K562 (cell line): ENCODE measurements at regions not wholly inside any gene's neighbourhood (a gene's known extent, or its start where the extent isn't known, plus 50 kb on each side); places are given as distances from the start of the nearest gene placed in this dataset.

Source experiments
- ATAC-seq: fragments of 200-7000 bp; cut with Tn5 transposase; 3 replicates; pipeline ENCODE4 v1.9.1; 2020; ENCODE audit warnings: moderate library complexity
- BruUV-seq: library from RNA; stranded (reverse); fragments of 400-500 nt; replicated peaks from 2 replicates; lab custom pipeline; 2021; lab: Mats Ljungman, UMichigan
- CTCF ChIA-PET: fragments of 300-600 bp; formaldehyde crosslinking; extraction: SDS; loops from one replicate; lab custom pipeline; 2021; ENCODE audit warnings: low intra/inter-chr PET ratio; lab: Yijun Ruan, JAX
- POLR2A ChIA-PET: fragments of 300-600, 350-650 bp; sonication (Branson Sonifier 250); formaldehyde crosslinking; extraction: SDS; loops from one replicate; lab custom pipeline; 2021; ENCODE audit warnings: antibody characterized with exemption, inconsistent platforms; lab: Yijun Ruan, JAX
- DNase-seq, 4 experiments: peaks; one replicate each; pipeline versions ENCODE4 v3.0.0 to v3.0.0-alpha.2; 2011 to 2018; ENCODE audit warnings: low spot score in 3 of 4, mixed read lengths in 3 of 4; ENCODE audit errors: extremely low read depth in 1 of 4
- FAIRE-seq: peaks from 2 replicates; lab custom pipeline; 2011; peaks lifted over from hg19 to GRCh38; lab: Jason Lieb, UNC
- H2AFZ ChIP-seq: 2 replicates; pipeline ENCODE4 v1.6.0; 2011; ENCODE audit warnings: low read depth, low read length, control low read depth, inconsistent platforms
- H3K27ac ChIP-seq: fragments of 200-600 bp; 3 replicates; pipeline ENCODE4 v1.8.0; 2011; ENCODE audit warnings: low read depth, mild to moderate bottlenecking, control low read depth, inconsistent platforms, low read length, moderate library complexity, mixed read lengths; ENCODE audit errors: extremely low read depth
- H3K27me3 ChIP-seq, 2 experiments: fragments of 300-600 bp in 1 of 2; 2 replicates in 1 of 2; 3 replicates in 1 of 2; pipeline versions ENCODE4 v1.6.0 to v1.8.0; 2011; ENCODE audit warnings: inconsistent platforms in 2 of 2, low read length in 2 of 2, mild to moderate bottlenecking in 1 of 2, mixed read lengths in 1 of 2, moderate library complexity in 1 of 2; ENCODE audit not compliant: control insufficient read depth in 2 of 2, insufficient read depth in 2 of 2
- H3K36me3 ChIP-seq: fragments of 300-600 bp; 3 replicates; pipeline ENCODE4 v1.8.0; 2011; ENCODE audit warnings: mild to moderate bottlenecking, low read length, inconsistent platforms; ENCODE audit not compliant: control insufficient read depth, insufficient read depth
- H3K4me1 ChIP-seq, 2 experiments: fragments of 200-600 bp in 1 of 2; replicated peaks in 1 of 2; 2 replicates in 1 of 2; 3 replicates in 1 of 2; pipeline versions ENCODE4 v1.5.1 to v1.8.0; 2011; ENCODE audit warnings: inconsistent platforms in 2 of 2, low read length in 2 of 2, mild to moderate bottlenecking in 1 of 2, mixed read lengths in 1 of 2, moderate library complexity in 1 of 2; ENCODE audit not compliant: control insufficient read depth in 2 of 2, insufficient read depth in 2 of 2
- H3K4me2 ChIP-seq: 2 replicates; pipeline ENCODE4 v1.6.1; 2011; ENCODE audit warnings: low read length, control low read depth, inconsistent platforms, mixed read lengths; ENCODE audit not compliant: insufficient read depth
- H3K4me3 ChIP-seq: fragments of 200-600 bp; sonication (generic), shearing (Covaris generic); 2 replicates; pipeline ENCODE4 v1.5.1; 2016; ENCODE audit warnings: control low read depth, inconsistent platforms
- H3K79me2 ChIP-seq: fragments of 200-600 bp; 3 replicates; pipeline ENCODE4 v1.8.0; 2011; ENCODE audit warnings: low read length, inconsistent platforms; ENCODE audit not compliant: control insufficient read depth, insufficient read depth
- H3K9ac ChIP-seq, 2 experiments: 2 replicates each; pipeline versions ENCODE4 v1.6.0 to v1.6.1; 2011; ENCODE audit warnings: low read depth in 2 of 2, low read length in 2 of 2, control low read depth in 1 of 2, inconsistent platforms in 1 of 2, mild to moderate bottlenecking in 1 of 2, mixed read lengths in 1 of 2; ENCODE audit not compliant: insufficient read depth in 1 of 2
- H3K9me1 ChIP-seq: one replicate; pipeline ENCODE4 v1.6.0; 2011; ENCODE audit warnings: inconsistent platforms, mild to moderate bottlenecking, low read length, moderate library complexity; ENCODE audit not compliant: control insufficient read depth, insufficient read depth
- H3K9me3 ChIP-seq: replicated peaks from 2 replicates; pipeline ENCODE4 v1.5.1; 2011; ENCODE audit warnings: low read depth, low read length, inconsistent platforms; ENCODE audit not compliant: control insufficient read depth, insufficient read depth
- H4K20me1 ChIP-seq: replicated peaks from 2 replicates; pipeline ENCODE4 v1.6.1; 2011; ENCODE audit warnings: low read length, inconsistent platforms, mixed read lengths; ENCODE audit not compliant: control insufficient read depth, insufficient read depth
- GATA2 ChIP-seq: sonication (generic); formaldehyde crosslinking; IDR thresholded peaks from 2 replicates; pipeline ENCODE4 v1.4.0; 2020; ENCODE audit warnings: mild to moderate bottlenecking, missing genetic modification reagents
- HLTF ChIP-seq: fragments of 450-650 bp; IDR thresholded peaks from 2 replicates; pipeline ENCODE4 v1.6.1; 2016
- KLF6 ChIP-seq: fragments of 250-450 bp; sonication (Bioruptor Pico); IDR thresholded peaks from 2 replicates; pipeline ENCODE4 v1.4.0; 2020; ENCODE audit warnings: mild to moderate bottlenecking, moderate library complexity, borderline replicate concordance
- NFE2L1 ChIP-seq: fragments of 450-650 bp; IDR thresholded peaks from 2 replicates; pipeline ENCODE4 v1.6.1; 2016; ENCODE audit warnings: missing genetic modification characterization, low read depth, mild to moderate bottlenecking, missing compliant biosample characterization, moderate library complexity, borderline replicate concordance
- PHB2 ChIP-seq: fragments of 450-650 bp; IDR thresholded peaks from 2 replicates; pipeline ENCODE4 v1.6.1; 2017; ENCODE audit warnings: low read depth
- PRMT5 ChIP-seq: sonication (generic); formaldehyde crosslinking; IDR thresholded peaks from 2 replicates; pipeline ENCODE4 v1.5.0; 2020; ENCODE audit warnings: missing genetic modification reagents
- PRPF4 ChIP-seq: fragments of 200-400 bp; formaldehyde crosslinking; IDR thresholded peaks from one replicate; pipeline ENCODE4 v1.6.1; 2017; ENCODE audit warnings: low read length, low read depth, mild to moderate bottlenecking; ENCODE audit not compliant: insufficient read depth, poor library complexity, severe bottlenecking
- SMARCC2 ChIP-seq: fragments of 450-650 bp; IDR thresholded peaks from 2 replicates; pipeline ENCODE4 v1.6.1; 2017; ENCODE audit warnings: antibody characterized with exemption, moderate library complexity, mild to moderate bottlenecking, low read depth
- ZNF121 ChIP-seq: sonication (generic); formaldehyde crosslinking; conservative IDR thresholded peaks from 2 replicates; pipeline ENCODE4 v1.8.0; 2022; ENCODE audit warnings: missing genetic modification reagents
- ZNF134 ChIP-seq: fragments of 250-450 bp; sonication (Bioruptor Pico); conservative IDR thresholded peaks from 2 replicates; pipeline ENCODE4 v1.4.0; 2020
- ZNF764 ChIP-seq: fragments of 250-450 bp; sonication (Bioruptor Pico); IDR thresholded peaks from 2 replicates; pipeline ENCODE4 v1.4.0; 2020; ENCODE audit warnings: low read depth, mild to moderate bottlenecking, moderate library complexity
- WGBS: fragments of 100-300 bp; shearing (Covaris generic); methylation state at CpG from one replicate; pipeline ENCODE4 v1.1.6; 2016; ENCODE audit warnings: low coverage, mixed read lengths; ENCODE audit not compliant: insufficient coverage; ENCODE audit errors: missing lambda C conversion rate; 5-methylcytosine and 5-hydroxymethylcytosine counted together
- in situ Hi-C: fragments of 300-500 bp; cut with MboI; formaldehyde crosslinking; loops from 4 replicates; pipeline ENCODE4 v1.15.0; 2018; ENCODE audit warnings: inconsistent platforms, mixed read lengths
- intact Hi-C: fragments of 100-400 bp; cut with micrococcal nuclease; formaldehyde crosslinking; loops from 2 replicates; pipeline ENCODE4 v1.14.2; 2022
- TF ChIP-seq, protein P1 (sequence below): fragments of 450-650 bp; IDR thresholded peaks from 2 replicates; pipeline ENCODE4 v1.6.1; 2017; ENCODE audit warnings: antibody characterized with exemption
- TF ChIP-seq, protein P2 (sequence below), 2 experiments: fragments of 450-650 bp; IDR thresholded peaks; 2 replicates each; pipeline ENCODE4 v1.6.1; 2016

DNA sequence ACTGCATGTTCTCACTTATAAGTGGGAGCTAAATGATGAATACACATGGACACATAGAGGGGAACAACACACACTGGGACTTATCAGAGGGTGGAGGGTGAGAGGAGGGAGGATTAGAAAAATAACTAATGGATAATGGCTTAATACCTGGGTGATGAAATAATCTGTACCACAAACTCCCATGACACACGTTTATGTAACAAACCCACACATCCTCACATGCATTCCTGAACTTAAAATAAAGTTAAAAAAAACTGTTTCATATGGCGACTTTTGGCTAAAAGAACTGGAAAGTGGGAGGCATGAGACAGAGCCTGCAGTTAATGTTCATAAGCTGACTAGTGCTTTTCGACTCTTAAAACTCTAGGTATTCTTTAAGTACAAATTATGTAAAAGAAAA is 98.9 kb upstream of the NPFFR2 start:
- no peak overlapping the region for H3K4me2 ChIP-seq
- no peak overlapping the region for H2AFZ ChIP-seq
- FAIRE-seq, result no peak
- no peak for DNase-seq
- CTCF ChIA-PET, result no interaction called here
- H3K9me3 ChIP-seq, result no peaks in the 10 kb centered on the region
- POLR2A ChIA-PET, result no interaction called here
- in situ Hi-C loops (loop anchor here (25.0 kb wide), 1 partner anchor 171 kb away; no protein-coding TSS in a partner anchor), intact Hi-C loops (no loop called here)
- no peaks in the 10 kb centered on the region for H4K20me1 ChIP-seq
- no peak overlapping the region for H3K27ac ChIP-seq
- H3K9me1 ChIP-seq, result no peaks in the 10 kb centered on the region
- no peak overlapping the region for H3K9ac ChIP-seq
- 3% methylated on average over 3 of the region's 3 CpGs for WGBS
- H3K79me2 ChIP-seq, result no peaks in the 10 kb centered on the region
- no peak overlapping the region for H3K4me3 ChIP-seq
- TF ChIP-seq HLTF, result no peak
- TF ChIP-seq KLF6 (CRISPR knock-in tag), result no peak
- TF ChIP-seq ZNF121, result no peak
- ATAC-seq, result no peak
- BruUV-seq, result no TSS peak
- no peaks in the 10 kb centered on the region for H3K36me3 ChIP-seq
- H3K27me3 ChIP-seq, result no peaks in the 10 kb centered on the region
- H3K4me1 ChIP-seq, result no peaks in the 10 kb centered on the region

DNA sequence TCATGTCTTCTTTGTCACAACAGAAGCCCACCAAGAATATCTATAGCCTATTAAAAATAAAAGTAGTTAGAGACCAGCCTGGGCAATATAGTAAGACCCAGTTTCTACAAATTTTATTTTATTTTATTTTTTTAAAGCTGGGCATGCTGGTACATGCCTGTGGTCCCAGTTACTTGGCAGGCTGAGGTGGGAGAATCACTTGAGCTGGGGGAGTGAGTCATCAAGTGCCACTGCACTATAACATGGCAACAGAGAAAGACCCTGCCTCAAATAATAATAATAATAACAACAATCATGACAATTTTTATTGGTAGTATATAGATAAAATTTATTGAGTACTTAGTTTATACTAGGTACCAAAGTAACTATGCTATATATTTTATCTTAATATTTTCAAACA is 93.0 kb upstream of the NPFFR2 start:
- H3K9ac ChIP-seq, result no peak overlapping the region
- no peaks in the 10 kb centered on the region for H3K9me3 ChIP-seq
- DNase-seq, result no peak
- H3K36me3 ChIP-seq, result no peaks in the 10 kb centered on the region
- no peaks in the 10 kb centered on the region for H3K9me1 ChIP-seq
- in situ Hi-C loops, result loop anchor here (25.0 kb wide), 1 partner anchor 176 kb away; no protein-coding TSS in a partner anchor
- BruUV-seq, result no TSS peak
- H3K4me2 ChIP-seq, result no peak overlapping the region
- H3K4me3 ChIP-seq, result no peak overlapping the region
- no peak for FAIRE-seq
- H2AFZ ChIP-seq, result no peak overlapping the region
- H4K20me1 ChIP-seq, result no peaks in the 10 kb centered on the region
- no peak for ATAC-seq
- ChIA-PET POLR2A (no interaction called here), CTCF (no interaction called here)
- H3K4me1 ChIP-seq, result no peaks in the 10 kb centered on the region
- no peak overlapping the region for H3K27ac ChIP-seq
- intact Hi-C loops, result no loop called here
- no peaks in the 10 kb centered on the region for H3K79me2 ChIP-seq
- no peaks in the 10 kb centered on the region for H3K27me3 ChIP-seq
- TF ChIP-seq, protein P1, sequence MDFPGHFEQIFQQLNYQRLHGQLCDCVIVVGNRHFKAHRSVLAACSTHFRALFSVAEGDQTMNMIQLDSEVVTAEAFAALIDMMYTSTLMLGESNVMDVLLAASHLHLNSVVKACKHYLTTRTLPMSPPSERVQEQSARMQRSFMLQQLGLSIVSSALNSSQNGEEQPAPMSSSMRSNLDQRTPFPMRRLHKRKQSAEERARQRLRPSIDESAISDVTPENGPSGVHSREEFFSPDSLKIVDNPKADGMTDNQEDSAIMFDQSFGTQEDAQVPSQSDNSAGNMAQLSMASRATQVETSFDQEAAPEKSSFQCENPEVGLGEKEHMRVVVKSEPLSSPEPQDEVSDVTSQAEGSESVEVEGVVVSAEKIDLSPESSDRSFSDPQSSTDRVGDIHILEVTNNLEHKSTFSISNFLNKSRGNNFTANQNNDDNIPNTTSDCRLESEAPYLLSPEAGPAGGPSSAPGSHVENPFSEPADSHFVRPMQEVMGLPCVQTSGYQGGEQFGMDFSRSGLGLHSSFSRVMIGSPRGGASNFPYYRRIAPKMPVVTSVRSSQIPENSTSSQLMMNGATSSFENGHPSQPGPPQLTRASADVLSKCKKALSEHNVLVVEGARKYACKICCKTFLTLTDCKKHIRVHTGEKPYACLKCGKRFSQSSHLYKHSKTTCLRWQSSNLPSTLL, result no peak
- TF ChIP-seq PHB2 (no peak), PRPF4 (no peak), ZNF134 (CRISPR knock-in tag) (no peak), PRMT5 (no peak), GATA2 (CRISPR knock-in tag) (no peak), ZNF764 (CRISPR knock-in tag) (no peak), NFE2L1 (tag) (no peak), SMARCC2 (no peak)
- TF ChIP-seq, protein P2, sequence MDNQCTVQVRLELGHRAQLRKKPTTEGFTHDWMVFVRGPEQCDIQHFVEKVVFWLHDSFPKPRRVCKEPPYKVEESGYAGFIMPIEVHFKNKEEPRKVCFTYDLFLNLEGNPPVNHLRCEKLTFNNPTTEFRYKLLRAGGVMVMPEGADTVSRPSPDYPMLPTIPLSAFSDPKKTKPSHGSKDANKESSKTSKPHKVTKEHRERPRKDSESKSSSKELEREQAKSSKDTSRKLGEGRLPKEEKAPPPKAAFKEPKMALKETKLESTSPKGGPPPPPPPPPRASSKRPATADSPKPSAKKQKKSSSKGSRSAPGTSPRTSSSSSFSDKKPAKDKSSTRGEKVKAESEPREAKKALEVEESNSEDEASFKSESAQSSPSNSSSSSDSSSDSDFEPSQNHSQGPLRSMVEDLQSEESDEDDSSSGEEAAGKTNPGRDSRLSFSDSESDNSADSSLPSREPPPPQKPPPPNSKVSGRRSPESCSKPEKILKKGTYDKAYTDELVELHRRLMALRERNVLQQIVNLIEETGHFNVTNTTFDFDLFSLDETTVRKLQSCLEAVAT (IDR thresholded peaks at IDR 0.05), result no peak
